CD4-positive, alpha-beta T cell treated with Interleukin-10 for 1 hour (primary cell): ENCODE measurements at regions not wholly inside any gene's neighbourhood (a gene's known extent, or its start where the extent isn't known, plus 50 kb on each side); places are given as distances from the start of the nearest gene placed in this dataset.

Experiments
- DNase-seq: peaks from one replicate; pipeline ENCODE4 v3.0.0-alpha.2; 2020

GRCh38 chr4:115871596-115871995 is 758.2 kb upstream of the NDST4 start:
- no peak for DNase-seq

- DNase-seq = no peak
These were observed 753.0 kb upstream of the NDST4 start for GRCh38 chr4:115866364-115866896.

GRCh38 chr4:115865736-115866135 is 752.3 kb upstream of the NDST4 start:
- no peak for DNase-seq

GRCh38 chr4:115852767-115853091 is 739.3 kb upstream of the NDST4 start:
- no peak for DNase-seq

- peak; percentile 6 for DNase-seq
These were observed 738.7 kb upstream of the NDST4 start for GRCh38 chr4:115851918-115852766.

GRCh38 chr4:115850799-115851509 is 737.5 kb upstream of the NDST4 start:
- DNase-seq = no peak

GRCh38 chr4:115844180-115844579 is 730.8 kb upstream of the NDST4 start:
- no peak for DNase-seq

DNA sequence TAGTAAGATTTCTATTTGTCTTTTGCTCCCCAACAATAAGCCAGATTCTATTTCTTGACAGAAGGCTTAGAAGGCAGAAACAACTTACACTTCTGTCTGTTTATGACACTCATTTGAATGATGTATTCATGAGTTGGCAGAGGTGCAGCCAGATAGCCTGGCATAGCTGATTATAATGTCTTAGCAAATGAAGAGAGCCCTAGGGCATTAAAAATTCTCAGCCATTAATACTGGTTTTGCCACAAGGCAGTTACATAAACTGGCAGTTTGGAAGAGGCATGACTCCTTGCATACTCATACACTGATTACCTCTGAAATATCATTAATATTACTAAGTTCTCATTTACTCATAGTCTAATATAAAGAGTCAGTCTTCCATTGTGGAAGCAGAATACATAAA is 728.5 kb upstream of the NDST4 start:
- DNase-seq = no peak

- DNase-seq = no peak
These were observed 721.0 kb upstream of the NDST4 start for GRCh38 chr4:115834441-115834840.

DNA sequence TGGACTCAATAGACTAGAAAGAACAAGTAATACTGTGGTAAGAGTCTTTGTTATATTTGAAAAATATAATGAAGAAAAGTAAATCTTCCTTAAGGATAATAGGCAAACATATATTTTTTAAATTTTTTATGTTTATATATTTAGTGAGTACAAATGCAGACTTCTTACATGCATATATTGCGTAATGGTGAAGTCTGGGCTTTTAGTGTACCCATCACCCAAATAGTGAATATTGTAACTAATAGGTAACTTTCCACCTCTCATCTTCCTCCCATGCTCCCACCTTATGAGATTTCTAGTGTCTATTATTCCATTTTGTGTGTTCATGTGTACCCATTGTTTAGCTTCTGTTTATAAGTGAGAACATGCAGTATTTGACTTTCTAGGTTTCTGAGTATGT is 711.2 kb upstream of the NDST4 start:
- no peak for DNase-seq

DNA sequence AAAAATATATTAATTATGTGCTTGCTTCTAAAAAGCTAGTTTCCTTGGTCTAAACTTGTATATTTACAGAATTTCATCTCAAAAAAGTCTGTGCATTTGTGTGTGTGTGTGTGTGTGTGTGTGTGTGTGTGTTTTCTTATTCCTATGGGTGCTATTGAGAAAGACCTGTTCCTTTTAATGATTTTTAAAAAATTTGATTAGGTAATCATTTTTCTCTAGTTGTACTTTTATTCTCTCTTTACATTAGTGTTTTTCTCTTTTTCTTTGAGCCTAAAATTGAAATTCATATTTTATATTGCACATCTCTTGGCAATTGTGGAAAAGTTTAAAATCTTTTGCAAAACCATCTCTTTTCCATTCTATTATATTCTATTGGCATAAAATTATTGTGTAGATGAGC is 690.4 kb upstream of the NDST4 start:
- no peak for DNase-seq

- DNase-seq = no peak
These were observed 677.4 kb upstream of the NDST4 start for GRCh38 chr4:115790812-115791211.

DNA sequence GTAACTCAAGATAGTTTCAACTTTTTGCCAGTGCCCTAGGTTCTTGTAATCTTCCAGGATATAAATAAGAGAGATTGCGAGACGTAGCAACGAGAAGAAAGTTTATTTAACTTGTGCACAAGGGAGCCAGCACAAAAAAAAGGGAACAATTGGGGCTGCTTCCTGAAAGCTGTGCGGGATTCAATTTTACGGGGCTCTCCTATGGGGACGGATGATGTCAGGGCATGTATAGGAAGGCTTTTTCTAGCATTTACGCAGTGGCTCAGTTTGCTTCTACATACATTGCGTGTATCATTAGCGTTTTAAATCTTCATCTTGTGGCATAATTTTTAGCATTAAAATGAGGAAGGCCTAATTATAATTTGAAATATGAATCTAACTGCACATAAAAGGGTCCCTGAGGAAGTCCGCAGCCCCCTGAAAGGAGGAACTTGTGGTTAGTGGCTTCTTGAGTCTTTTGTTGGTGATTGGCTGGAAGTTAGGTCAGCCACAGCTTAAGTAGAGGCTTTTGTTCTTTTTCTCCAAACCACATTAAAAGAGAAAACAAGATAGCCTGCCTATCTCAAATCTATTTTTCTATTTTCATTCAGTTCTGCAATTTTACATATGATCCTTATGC is 668.2 kb upstream of the NDST4 start:
- DNase-seq = no peak

DNA sequence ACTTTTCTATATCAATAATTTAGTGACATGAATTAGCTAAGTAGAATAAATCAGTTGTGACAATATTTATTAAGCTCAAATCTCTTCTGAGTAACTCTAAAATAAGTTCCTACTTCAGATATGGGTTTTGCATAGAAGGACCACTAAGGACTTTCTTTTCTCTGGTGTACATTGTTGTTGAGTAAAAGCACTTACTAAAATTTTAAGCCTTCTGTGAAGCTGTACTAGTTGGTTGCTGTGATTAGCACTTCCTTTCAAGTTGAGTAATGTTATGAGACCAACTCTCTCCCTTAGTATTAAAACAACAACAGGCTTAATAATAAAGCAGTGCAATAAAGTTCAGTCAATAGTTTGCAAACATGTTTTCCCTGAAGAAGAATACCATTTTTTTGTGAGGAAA is 667.4 kb upstream of the NDST4 start:
- no peak for DNase-seq

DNA sequence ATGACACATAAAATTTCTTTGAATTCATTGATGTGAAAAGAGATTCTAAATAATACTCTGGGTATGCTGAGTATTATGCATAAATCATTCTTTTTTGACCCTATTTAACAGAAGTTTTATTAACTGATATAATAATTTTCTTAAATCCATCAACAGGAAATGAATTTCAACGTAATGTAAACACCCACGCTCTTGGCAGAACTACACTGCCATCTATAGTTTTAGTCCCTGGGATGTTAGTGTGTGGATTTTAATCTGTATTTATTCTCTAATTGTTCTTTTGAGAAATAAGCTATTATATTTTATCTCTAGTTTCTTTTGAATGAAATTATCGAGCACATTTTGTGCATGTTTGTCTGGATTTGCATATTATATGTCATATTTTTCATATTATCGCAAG is 666.8 kb upstream of the NDST4 start:
- no peak for DNase-seq

- no peak for DNase-seq
These were observed 656.7 kb upstream of the NDST4 start for GRCh38 chr4:115770046-115770543.

- no peak for DNase-seq
These were observed 656.0 kb upstream of the NDST4 start for GRCh38 chr4:115769396-115769795.

DNA sequence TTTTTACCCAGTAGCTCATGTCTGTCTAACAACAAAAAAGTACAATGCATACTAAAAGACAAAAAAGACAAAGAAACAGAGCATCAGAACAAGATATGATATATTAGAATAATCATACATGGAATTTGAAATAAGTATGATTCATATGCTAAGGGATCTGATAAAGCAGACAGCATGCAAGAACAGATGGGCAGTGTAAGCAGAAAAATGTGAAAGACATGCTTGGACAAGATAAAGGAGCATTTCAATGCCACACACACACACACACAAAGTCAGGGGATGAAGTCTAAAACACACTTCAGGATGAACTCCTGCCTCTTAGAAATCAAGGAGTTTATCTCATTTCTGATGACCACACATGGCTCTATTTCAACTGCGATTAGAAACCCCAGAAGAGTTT is 649.6 kb upstream of the NDST4 start:
- no peak for DNase-seq

GRCh38 chr4:115759231-115759630 is 645.8 kb upstream of the NDST4 start:
- DNase-seq = no peak

DNA sequence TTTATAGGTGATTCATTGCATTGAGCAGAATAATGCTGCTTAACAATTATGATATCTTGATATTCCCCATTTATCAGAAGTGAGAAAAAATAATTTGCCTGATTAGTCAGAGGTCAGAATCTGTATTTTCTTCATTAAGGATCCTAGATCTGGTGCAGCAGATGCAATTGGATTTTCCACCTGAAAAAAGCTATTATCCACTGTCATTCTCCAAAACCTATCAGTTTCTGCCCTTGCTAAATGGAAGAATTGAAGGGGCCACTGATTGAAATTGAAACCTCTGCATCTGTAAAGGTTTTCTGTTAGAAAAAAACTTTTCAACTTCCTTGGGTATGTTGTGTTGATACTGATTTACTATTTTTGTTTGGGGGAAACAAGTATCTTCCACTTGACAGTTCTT is 636.0 kb upstream of the NDST4 start:
- DNase-seq = no peak

GRCh38 chr4:115740806-115741205 is 627.4 kb upstream of the NDST4 start:
- DNase-seq = no peak

DNA sequence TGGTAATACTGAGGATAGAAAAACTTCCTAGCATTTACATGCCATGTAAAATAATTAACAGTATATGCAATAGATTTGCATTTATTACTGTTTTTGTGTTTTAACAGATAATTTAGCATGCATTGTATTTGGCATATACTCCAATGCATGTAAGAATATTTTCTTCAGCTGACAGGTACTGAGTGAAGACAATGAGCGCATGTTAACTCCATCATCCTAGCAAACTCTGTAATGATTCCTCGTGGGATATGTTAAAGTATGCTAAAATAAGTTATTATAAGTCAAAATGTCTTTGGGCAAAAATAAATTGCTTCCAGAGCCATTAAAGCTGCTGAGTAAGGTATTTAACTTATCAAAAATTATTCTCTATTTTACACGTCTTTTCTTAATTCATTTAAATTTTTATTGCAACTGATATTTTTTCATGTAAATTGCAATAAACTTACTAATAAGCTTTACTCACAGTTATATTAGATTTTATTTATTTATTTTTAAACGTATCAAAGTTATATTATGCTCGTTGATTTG is 616.4 kb upstream of the NDST4 start:
- DNase-seq = no peak

GRCh38 chr4:115723621-115724020 is 610.2 kb upstream of the NDST4 start:
- no peak for DNase-seq
